Motor neuron (in vitro differentiated cells): ENCODE measurements at regions not wholly inside any gene's neighbourhood (a gene's known extent, or its start where the extent isn't known, plus 50 kb on each side); places are given as distances from the start of the nearest gene placed in this dataset.

Experiments
- ATAC-seq, 8 experiments: fragments of 200-7000 bp; cut with Tn5 transposase; replicated peaks in 6 of 8; 2 replicates each; pipeline ENCODE4 v1.8.0; 2021; ENCODE audit warnings: mild to moderate bottlenecking in 8 of 8, moderate library complexity in 8 of 8
- H3K27ac ChIP-seq, 2 donors: fragments of 250-450 bp; sonication (Bioruptor Pico); 2 replicates each; pipeline ENCODE4 v1.9.0; 2021; ENCODE audit warnings: antibody characterized with exemption in 2 of 2, mild to moderate bottlenecking in 2 of 2, moderate library complexity in 1 of 2
- H3K4me1 ChIP-seq, 2 donors: fragments of 250-450 bp; sonication (Bioruptor Pico); replicated peaks in 1 of 2; 2 replicates each; pipeline ENCODE4 v1.6.1; 2021; ENCODE audit warnings: antibody characterized with exemption in 2 of 2, mild to moderate bottlenecking in 2 of 2, moderate library complexity in 1 of 2
- H3K4me3 ChIP-seq, 5 donors: fragments of 250-450 bp; sonication (Bioruptor Pico); 2 replicates each; pipeline ENCODE4 v1.9.0; 2021; ENCODE audit warnings: antibody characterized with exemption in 5 of 5, mild to moderate bottlenecking in 5 of 5, moderate library complexity in 4 of 5
- WGBS, 10 experiments: fragments of 450-650 bp; shearing (Covaris generic); methylation state at CpG; one replicate each; pipeline ENCODE4 v1.0.0; 2022; 5-methylcytosine and 5-hydroxymethylcytosine counted together
- in situ Hi-C, 9 experiments: fragments of 400-800 bp; cut with MboI; loops; one replicate each; pipeline ENCODE4 v1.15.0; 2021; ENCODE audit warnings: low sequenced_read_pairs in 9 of 9, low pct_unique_long_range_greater_than_20kb in 2 of 9; ENCODE audit not compliant: unreplicated experiment in 9 of 9

GRCh38 chr13:53216773-53217172 lies 188.2 kb downstream of the OLFM4 start:
- in situ Hi-C loops: no loop called here
- WGBS, 10 experiments: 0 to 100% (median 60%) methylated on average over 1 of the region's 1 CpG; no CpG with 5 or more reads in 1 of the 10 experiments
- Histone ChIP-seq H3K27ac (no peak overlapping the region), H3K4me3 (no peak overlapping the region), H3K4me1 (peaks cover 0 to 6% of the 10 kb centered on the region in 2 donors)
- ATAC-seq: peak in 1 of 8 experiments; percentile 76

GRCh38 chr13:53217194-53217593 lies 188.6 kb downstream of the OLFM4 start:
- in situ Hi-C loops: no loop called here
- peak in 1 of 8 experiments; percentile 69 for ATAC-seq
- H3K4me3 ChIP-seq: no peak overlapping the region
- peaks cover 0 to 5% of the 10 kb centered on the region in 2 donors for H3K4me1 ChIP-seq
- H3K27ac ChIP-seq: no peak overlapping the region

GRCh38 chr13:53220038-53220437 lies 191.4 kb downstream of the OLFM4 start:
- Histone ChIP-seq H3K4me3 (no peak overlapping the region), H3K4me1 (no peaks in the 10 kb centered on the region), H3K27ac (no peak overlapping the region)
- in situ Hi-C loops: no loop called here
- 0 to 100% (median 89%) methylated on average over 1 to 3 of the region's 3 CpGs; no CpG with 5 or more reads in 5 of the 10 experiments for WGBS, 10 experiments
- ATAC-seq: peak in 3 of 8 experiments; percentile 60 to 87 (median 76)

- no peak overlapping the region for H3K27ac ChIP-seq
- peak in 1 of 8 experiments; percentile 4 for ATAC-seq
- H3K4me3 ChIP-seq: no peak overlapping the region
- in situ Hi-C loops: no loop called here
- H3K4me1 ChIP-seq: peaks cover 39% of the 10 kb centered on the region in 2 donors
- WGBS, 10 experiments: 0 to 100% (median 78%) methylated on average over 1 to 7 of the region's 8 CpGs; no CpG with 5 or more reads in 2 of the 10 experiments
Measured at GRCh38 chr13:53237696-53238095, 209.1 kb downstream of the OLFM4 start.

- peak in 1 of 8 experiments; percentile 33 for ATAC-seq
- WGBS, 10 experiments: 10 to 100% (median 59%) methylated on average over 1 to 9 of the region's 10 CpGs; no CpG with 5 or more reads in 2 of the 10 experiments
- in situ Hi-C loops: no loop called here
- Histone ChIP-seq H3K4me1 (peaks cover 38 to 39% of the 10 kb centered on the region in 2 donors), H3K4me3 (no peak overlapping the region), H3K27ac (no peak overlapping the region)
Measured at GRCh38 chr13:53238261-53238660, 209.6 kb downstream of the OLFM4 start.

GRCh38 chr13:53240401-53241025 lies 211.9 kb downstream of the OLFM4 start:
- peak in 5 of 8 experiments; percentile 86 to 90 (median 87) for ATAC-seq
- peaks cover 33 to 39% of the 10 kb centered on the region in 2 donors for H3K4me1 ChIP-seq
- H3K27ac ChIP-seq: peak overlapping the region; percentile 0 to 42
- 0 to 29% (median 6%) methylated on average over 1 to 12 of the region's 14 CpGs for WGBS, 10 experiments
- in situ Hi-C loops: no loop called here
- H3K4me3 ChIP-seq: peak overlapping the region in 2 of 5 donors; percentile 8 to 14

- Histone ChIP-seq H3K27ac (no peak overlapping the region), H3K4me1 (peaks cover 33 to 39% of the 10 kb centered on the region in 2 donors), H3K4me3 (no peak overlapping the region)
- WGBS, 10 experiments: 13 to 87% (median 66%) methylated on average over 3 to 5 of the region's 5 CpGs; no CpG with 5 or more reads in 6 of the 10 experiments
- in situ Hi-C loops: no loop called here
- ATAC-seq: peak in 4 of 8 experiments; percentile 26 to 48 (median 40)
Measured at GRCh38 chr13:53241891-53242348, 213.3 kb downstream of the OLFM4 start.

GRCh38 chr13:53249236-53249635 lies 220.6 kb downstream of the OLFM4 start:
- Histone ChIP-seq H3K27ac (no peak overlapping the region), H3K4me1 (peaks cover 0 to 2% of the 10 kb centered on the region in 2 donors), H3K4me3 (no peak overlapping the region)
- in situ Hi-C loops: no loop called here
- no peak for ATAC-seq
- 43 to 100% (median 63%) methylated on average over 1 of the region's 1 CpG; no CpG with 5 or more reads in 6 of the 10 experiments for WGBS, 10 experiments

GRCh38 chr13:53250272-53250875 lies 221.8 kb downstream of the OLFM4 start:
- Histone ChIP-seq H3K4me1 (peaks cover 0 to 2% of the 10 kb centered on the region in 2 donors), H3K4me3 (no peak overlapping the region), H3K27ac (no peak overlapping the region)
- 0 to 25% (median 10%) methylated on average over 3 to 6 of the region's 6 CpGs for WGBS, 10 experiments
- in situ Hi-C loops: loop anchor here in 1 of 9 experiments (25.0 kb wide), 1 partner anchor 512 kb away; no protein-coding TSS in a partner anchor
- ATAC-seq: peak; percentile 81 to 95 (median 84)

GRCh38 chr13:53250977-53251376 lies 222.4 kb downstream of the OLFM4 start:
- 0 to 100% (median 33%) methylated on average over 1 of the region's 1 CpG; no CpG with 5 or more reads in 7 of the 10 experiments for WGBS, 10 experiments

GRCh38 chr13:53254500-53254899 lies 225.9 kb downstream of the OLFM4 start:
- no peak for ATAC-seq
- in situ Hi-C loops: loop anchor here in 1 of 9 experiments (25.0 kb wide), 1 partner anchor 508 kb away; no protein-coding TSS in a partner anchor
- Histone ChIP-seq H3K4me1 (peaks cover 0 to under 1% of the 10 kb centered on the region in 2 donors), H3K4me3 (no peak overlapping the region), H3K27ac (no peak overlapping the region)
- WGBS, 10 experiments: 18 to 67% (median 37%) methylated on average over 2 to 4 of the region's 4 CpGs; no CpG with 5 or more reads in 2 of the 10 experiments

More at GRCh38 chr13:53250977-53251376, 222.4 kb downstream of the OLFM4 start:
- in situ Hi-C loops: loop anchor here in 1 of 9 experiments (25.0 kb wide), 1 partner anchor 511 kb away; no protein-coding TSS in a partner anchor
- ATAC-seq: no peak
- no peak overlapping the region for H3K4me3 ChIP-seq
- H3K4me1 ChIP-seq: peaks cover 0 to 2% of the 10 kb centered on the region in 2 donors
- no peak overlapping the region for H3K27ac ChIP-seq

GRCh38 chr13:53255795-53256194 lies 227.2 kb downstream of the OLFM4 start:
- Histone ChIP-seq H3K4me1 (no peaks in the 10 kb centered on the region), H3K4me3 (no peak overlapping the region), H3K27ac (no peak overlapping the region)
- in situ Hi-C loops: loop anchor here in 1 of 9 experiments (25.0 kb wide), 1 partner anchor 507 kb away; no protein-coding TSS in a partner anchor
- 0 to 100% (median 64%) methylated on average over 1 to 5 of the region's 5 CpGs; no CpG with 5 or more reads in 1 of the 10 experiments for WGBS, 10 experiments
- ATAC-seq: no peak

- in situ Hi-C loops: loop anchor here in 1 of 9 experiments (25.0 kb wide), 1 partner anchor 502 kb away; no protein-coding TSS in a partner anchor
- ATAC-seq: no peak
- Histone ChIP-seq H3K27ac (no peak overlapping the region), H3K4me1 (no peaks in the 10 kb centered on the region), H3K4me3 (no peak overlapping the region)
- 3 to 100% (median 72%) methylated on average over 1 to 8 of the region's 8 CpGs for WGBS, 10 experiments
Measured at GRCh38 chr13:53260594-53260993, 232.0 kb downstream of the OLFM4 start.
